Loucy (cell line): ENCODE measurements at regions not wholly inside any gene's neighbourhood (a gene's known extent, or its start where the extent isn't known, plus 50 kb on each side); places are given as distances from the start of the nearest gene placed in this dataset.

Experiments
- EZH2phosphoT487 ChIP-seq: fragments of 200-600 bp; IDR thresholded peaks from 2 replicates; pipeline ENCODE4 v1.6.1; 2018; ENCODE audit warnings: antibody characterized with exemption, mild to moderate bottlenecking, moderate library complexity, borderline replicate concordance
- TF ChIP-seq, protein P1 (sequence below): fragments of 200-600 bp; sonication (generic); conservative IDR thresholded peaks from 2 replicates; pipeline ENCODE4 v1.5.1; 2014; ENCODE audit warnings: mild to moderate bottlenecking, antibody characterized with exemption, low read length

DNA sequence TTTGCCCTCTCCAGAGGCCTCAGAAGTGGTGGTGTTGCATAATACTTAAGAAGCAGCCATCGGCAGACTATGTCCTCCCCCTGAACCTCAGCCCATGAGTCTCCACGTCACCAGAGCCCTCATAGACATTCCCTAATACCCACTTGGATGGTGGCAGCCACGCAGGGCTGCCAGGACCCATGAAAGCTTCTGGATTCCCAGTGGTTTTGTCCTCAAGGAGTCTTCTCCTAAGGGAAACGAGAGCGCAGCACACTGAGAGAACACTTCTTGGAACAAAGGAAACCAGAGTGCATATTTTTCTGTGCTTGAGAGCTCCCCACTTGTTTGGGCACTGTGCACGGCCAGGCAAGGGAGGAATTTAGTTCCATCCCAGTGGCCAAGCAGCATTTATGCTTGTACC lies 204.1 kb upstream of the DMD start:
- TF ChIP-seq, protein P1, sequence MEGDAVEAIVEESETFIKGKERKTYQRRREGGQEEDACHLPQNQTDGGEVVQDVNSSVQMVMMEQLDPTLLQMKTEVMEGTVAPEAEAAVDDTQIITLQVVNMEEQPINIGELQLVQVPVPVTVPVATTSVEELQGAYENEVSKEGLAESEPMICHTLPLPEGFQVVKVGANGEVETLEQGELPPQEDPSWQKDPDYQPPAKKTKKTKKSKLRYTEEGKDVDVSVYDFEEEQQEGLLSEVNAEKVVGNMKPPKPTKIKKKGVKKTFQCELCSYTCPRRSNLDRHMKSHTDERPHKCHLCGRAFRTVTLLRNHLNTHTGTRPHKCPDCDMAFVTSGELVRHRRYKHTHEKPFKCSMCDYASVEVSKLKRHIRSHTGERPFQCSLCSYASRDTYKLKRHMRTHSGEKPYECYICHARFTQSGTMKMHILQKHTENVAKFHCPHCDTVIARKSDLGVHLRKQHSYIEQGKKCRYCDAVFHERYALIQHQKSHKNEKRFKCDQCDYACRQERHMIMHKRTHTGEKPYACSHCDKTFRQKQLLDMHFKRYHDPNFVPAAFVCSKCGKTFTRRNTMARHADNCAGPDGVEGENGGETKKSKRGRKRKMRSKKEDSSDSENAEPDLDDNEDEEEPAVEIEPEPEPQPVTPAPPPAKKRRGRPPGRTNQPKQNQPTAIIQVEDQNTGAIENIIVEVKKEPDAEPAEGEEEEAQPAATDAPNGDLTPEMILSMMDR = no peak
- no peak for TF ChIP-seq EZH2phosphoT487
